T-cell (primary cell): ENCODE measurements at regions not wholly inside any gene's neighbourhood (a gene's known extent, or its start where the extent isn't known, plus 50 kb on each side); places are given as distances from the start of the nearest gene placed in this dataset.

Source experiments
- ATAC-seq, 4 experiments: fragments of 200-7000 bp in 3 of 4; fragments of 150-1000 bp in 1 of 4; cut with Tn5 transposase; replicated peaks in 1 of 4; 1 replicate in 3 of 4; 2 replicates in 1 of 4; pipeline ENCODE4 v1.10.0; 2021; ENCODE audit warnings: moderate library complexity in 3 of 4, mild to moderate bottlenecking in 2 of 4, moderate number of reproducible peaks in 1 of 4
- CTCF ChIA-PET, 2 donors: fragments of 300-600 bp; sonication (Branson Sonifier 250); formaldehyde crosslinking; loops; one replicate each; lab custom pipeline; 2022; ENCODE audit warnings: antibody characterized with exemption in 2 of 2; lab: Charles Lee
- POLR2A ChIA-PET, 2 donors: fragments of 300-600 bp; sonication (Branson Sonifier 250); formaldehyde crosslinking; loops; one replicate each; lab custom pipeline; 2022; ENCODE audit warnings: antibody characterized with exemption in 2 of 2; lab: Charles Lee
- DNase-seq, 35 experiments: peaks; one replicate each; pipeline versions ENCODE4 v3.0.0 to v3.0.0-alpha.2; 2013 to 2023
- H3K27ac ChIP-seq: one replicate; pipeline ENCODE4 v1.5.1; 2013; ENCODE audit warnings: low read length
- H3K27me3 ChIP-seq, 2 experiments: replicated peaks in 1 of 2; 1 replicate in 1 of 2; 2 replicates in 1 of 2; pipeline versions ENCODE4 v1.6.1 to v1.7.0; 2013; ENCODE audit warnings: low read length in 1 of 2, mixed read lengths in 1 of 2; ENCODE audit not compliant: control insufficient read depth in 2 of 2, insufficient read depth in 2 of 2; ENCODE audit errors: extremely low read depth in 1 of 2
- H3K36me3 ChIP-seq, 2 donors: 1 replicate in 1 of 2; 2 replicates in 1 of 2; pipeline versions ENCODE4 v1.6.1 to v1.7.0; 2013; ENCODE audit warnings: low read length in 1 of 2; ENCODE audit not compliant: control insufficient read depth in 2 of 2, insufficient read depth in 1 of 2; ENCODE audit errors: extremely low read depth in 1 of 2
- H3K4me1 ChIP-seq, 2 experiments: 1 replicate in 1 of 2; 2 replicates in 1 of 2; pipeline versions ENCODE4 v1.6.1 to v1.7.0; 2013; ENCODE audit warnings: low read length in 2 of 2, mixed read lengths in 1 of 2; ENCODE audit not compliant: insufficient read depth in 2 of 2, control insufficient read depth in 1 of 2; ENCODE audit errors: extremely low read depth in 1 of 2
- H3K4me3 ChIP-seq, 2 donors: 1 replicate in 1 of 2; 2 replicates in 1 of 2; pipeline versions ENCODE4 v1.5.1 to v1.7.0; 2013; ENCODE audit warnings: mild to moderate bottlenecking in 2 of 2, low read length in 1 of 2, moderate library complexity in 1 of 2; ENCODE audit not compliant: control insufficient read depth in 1 of 2; ENCODE audit errors: extremely low read depth in 1 of 2
- H3K9me3 ChIP-seq: 2 replicates; pipeline ENCODE4 v1.7.0; 2013
- H3K27ac Mint-ChIP-seq, 2 donors: one replicate each; pipeline ENCODE4 v1.8.0; 2020 to 2021; ENCODE audit warnings: mild to moderate bottlenecking in 2 of 2, mixed read lengths in 2 of 2
- H3K27me3 Mint-ChIP-seq, 2 donors: one replicate each; pipeline ENCODE4 v1.8.0; 2021 to 2022; ENCODE audit warnings: mixed read lengths in 2 of 2
- H3K36me3 Mint-ChIP-seq: one replicate; pipeline ENCODE4 v1.8.0; 2021; ENCODE audit warnings: mixed read lengths
- H3K4me1 Mint-ChIP-seq, 3 donors: one replicate each; pipeline ENCODE4 v1.8.0; 2020 to 2022; ENCODE audit warnings: mixed read lengths in 3 of 3, mild to moderate bottlenecking in 1 of 3
- H3K4me3 Mint-ChIP-seq, 3 donors: one replicate each; pipeline ENCODE4 v1.8.0; 2020 to 2022; ENCODE audit warnings: mild to moderate bottlenecking in 3 of 3, mixed read lengths in 3 of 3, moderate library complexity in 3 of 3
- H3K9me3 Mint-ChIP-seq, 3 donors: one replicate each; pipeline ENCODE4 v1.8.0; 2020 to 2022; ENCODE audit warnings: mixed read lengths in 3 of 3
- WGBS: methylation state at CpG from one replicate; pipeline ENCODE4 v1.1.5; 2013; ENCODE audit warnings: missing lambda C conversion rate; ENCODE audit not compliant: insufficient coverage; 5-methylcytosine and 5-hydroxymethylcytosine counted together

- Histone ChIP-seq H3K27ac (no peak overlapping the region), H3K9me3 (no peaks in the 10 kb centered on the region), H3K4me3 (no peak overlapping the region), H3K36me3 (no peaks in the 10 kb centered on the region), H3K27me3 (peaks cover 0 to 7% of the 10 kb centered on the region in 2 experiments), H3K4me1 (no peaks in the 10 kb centered on the region)
- H3K27me3 Mint-ChIP-seq: peaks cover 29 to 33% of the 10 kb centered on the region in 2 donors
- no peaks in the 10 kb centered on the region for H3K4me1 Mint-ChIP-seq
- 100% methylated on average over 1 of the region's 3 CpGs for WGBS
- CTCF ChIA-PET: no interaction called here
- H3K36me3 Mint-ChIP-seq: no peaks in the 10 kb centered on the region
- ATAC-seq (no peak), DNase-seq (no peak)
- no peak overlapping the region for H3K27ac Mint-ChIP-seq
- POLR2A ChIA-PET: interaction anchor here (0.5 to 0.6 kb wide), 3 partner anchors 11 to 1361 kb away, joined by 3 read pairs; no protein-coding TSS in a partner anchor
- no peaks in the 10 kb centered on the region for H3K9me3 Mint-ChIP-seq
- H3K4me3 Mint-ChIP-seq: no peak overlapping the region
Observed at GRCh38 chr2:176612736-176613135, 343.5 kb downstream of the MTX2 start.

- Histone ChIP-seq H3K27me3 (peaks cover 0 to 7% of the 10 kb centered on the region in 2 experiments), H3K27ac (no peak overlapping the region), H3K36me3 (no peaks in the 10 kb centered on the region), H3K9me3 (no peaks in the 10 kb centered on the region), H3K4me1 (no peaks in the 10 kb centered on the region), H3K4me3 (no peak overlapping the region)
- Mint-ChIP-seq H3K4me1 (no peaks in the 10 kb centered on the region), H3K27ac (no peak overlapping the region), H3K9me3 (no peaks in the 10 kb centered on the region), H3K27me3 (peaks cover 29 to 33% of the 10 kb centered on the region in 2 donors), H3K4me3 (no peak overlapping the region), H3K36me3 (no peaks in the 10 kb centered on the region)
- CTCF ChIA-PET: no interaction called here
- POLR2A ChIA-PET: no interaction called here
- DNase-seq (no peak), ATAC-seq (no peak)
- no CpG with 5 or more reads among the region's 3 CpGs for WGBS
Observed at GRCh38 chr2:176613323-176613987, 344.2 kb downstream of the MTX2 start.

GRCh38 chr2:176614049-176614448 lies 344.8 kb downstream of the MTX2 start:
- H3K36me3 ChIP-seq: no peaks in the 10 kb centered on the region
- no peak for DNase-seq
- no CpG with 5 or more reads among the region's 2 CpGs for WGBS
- ChIA-PET POLR2A (no interaction called here), CTCF (no interaction called here)
- no peak overlapping the region for H3K4me3 Mint-ChIP-seq
- no peak for ATAC-seq
- no peaks in the 10 kb centered on the region for H3K36me3 Mint-ChIP-seq
- no peaks in the 10 kb centered on the region for H3K9me3 ChIP-seq
- H3K27ac Mint-ChIP-seq: no peak overlapping the region
- no peak overlapping the region for H3K4me3 ChIP-seq
- no peak overlapping the region for H3K27ac ChIP-seq
- H3K27me3 Mint-ChIP-seq: peaks cover 29 to 35% of the 10 kb centered on the region in 2 donors
- no peaks in the 10 kb centered on the region for H3K4me1 Mint-ChIP-seq
- H3K27me3 ChIP-seq: peaks cover 0 to 7% of the 10 kb centered on the region in 2 experiments
- H3K9me3 Mint-ChIP-seq: no peaks in the 10 kb centered on the region
- H3K4me1 ChIP-seq: no peaks in the 10 kb centered on the region

GRCh38 chr2:176614930-176615329 lies 345.7 kb downstream of the MTX2 start:
- Histone ChIP-seq H3K9me3 (no peaks in the 10 kb centered on the region), H3K27ac (no peak overlapping the region), H3K4me3 (no peak overlapping the region), H3K4me1 (no peaks in the 10 kb centered on the region), H3K36me3 (no peaks in the 10 kb centered on the region), H3K27me3 (peaks cover 0 to 10% of the 10 kb centered on the region in 2 experiments)
- no peaks in the 10 kb centered on the region for H3K36me3 Mint-ChIP-seq
- ATAC-seq (no peak), DNase-seq (no peak)
- no peak overlapping the region for H3K27ac Mint-ChIP-seq
- no peak overlapping the region for H3K4me3 Mint-ChIP-seq
- ChIA-PET POLR2A (no interaction called here), CTCF (interaction anchor here in 1 of 2 donors (0.5 kb wide), 1 partner anchor 333 kb away, joined by 3 read pairs; no protein-coding TSS in a partner anchor)
- no CpG with 5 or more reads among the region's 2 CpGs for WGBS
- H3K4me1 Mint-ChIP-seq: no peaks in the 10 kb centered on the region
- H3K27me3 Mint-ChIP-seq: peaks cover 34 to 41% of the 10 kb centered on the region in 2 donors
- no peaks in the 10 kb centered on the region for H3K9me3 Mint-ChIP-seq

- H3K27ac ChIP-seq: no peak overlapping the region
- ChIA-PET CTCF (no interaction called here), POLR2A (no interaction called here)
- H3K9me3 ChIP-seq: no peaks in the 10 kb centered on the region
- no peak overlapping the region for H3K4me3 ChIP-seq
- Mint-ChIP-seq H3K4me1 (no peaks in the 10 kb centered on the region), H3K27me3 (peaks cover 52 to 63% of the 10 kb centered on the region in 2 donors), H3K4me3 (no peak overlapping the region), H3K27ac (no peak overlapping the region), H3K9me3 (no peaks in the 10 kb centered on the region), H3K36me3 (no peaks in the 10 kb centered on the region)
- H3K4me1 ChIP-seq: no peaks in the 10 kb centered on the region
- 90% methylated on average over 5 of the region's 6 CpGs for WGBS
- no peak for DNase-seq
- H3K27me3 ChIP-seq: peaks cover 0 to 13% of the 10 kb centered on the region in 2 experiments
- no peak for ATAC-seq
- H3K36me3 ChIP-seq: no peaks in the 10 kb centered on the region
Observed at GRCh38 chr2:176619504-176619903, 350.3 kb downstream of the MTX2 start.

- no peaks in the 10 kb centered on the region for H3K36me3 ChIP-seq
- H3K9me3 ChIP-seq: no peaks in the 10 kb centered on the region
- H3K27me3 ChIP-seq: peaks cover 0 to 13% of the 10 kb centered on the region in 2 experiments
- no peak overlapping the region for H3K4me3 ChIP-seq
- H3K9me3 Mint-ChIP-seq: no peaks in the 10 kb centered on the region
- H3K36me3 Mint-ChIP-seq: no peaks in the 10 kb centered on the region
- no peaks in the 10 kb centered on the region for H3K4me1 Mint-ChIP-seq
- no peak for ATAC-seq
- H3K4me1 ChIP-seq: no peaks in the 10 kb centered on the region
- WGBS: 77% methylated on average over 5 of the region's 7 CpGs
- H3K27me3 Mint-ChIP-seq: peaks cover 56 to 64% of the 10 kb centered on the region in 2 donors
- no peak overlapping the region for H3K27ac Mint-ChIP-seq
- CTCF ChIA-PET: no interaction called here
- H3K27ac ChIP-seq: no peak overlapping the region
- no peak overlapping the region for H3K4me3 Mint-ChIP-seq
- no peak for DNase-seq
- POLR2A ChIA-PET: no interaction called here
Observed at GRCh38 chr2:176621350-176621749, 352.1 kb downstream of the MTX2 start.
